ENCODE measurements at regions not wholly inside any gene's neighbourhood (a gene's known extent, or its start where the extent isn't known, plus 50 kb on each side); places are given as distances from the start of the nearest gene placed in this dataset.

- TF ChIP-seq EZH2 (IDR thresholded peaks at IDR 0.05; ENCODE audit: low read length, unreplicated experiment), result no peak
- TF ChIP-seq EZH2phosphoT487 (IDR thresholded peaks at IDR 0.05; ENCODE audit: borderline replicate concordance, low read length), result no peak
These were observed 464.2 kb upstream of the DAB1 start for GRCh38 chr1:57887964-57888491.

All from PC-3 (cell line).